ENCODE measurements at regions not wholly inside any gene's neighbourhood (a gene's known extent, or its start where the extent isn't known, plus 50 kb on each side); places are given as distances from the start of the nearest gene placed in this dataset.
"Not testable (repeated sequence)": the region's sequence is repeated elsewhere in the genome, so short reads cannot be mapped to it uniquely, and the experiment has no call there.

GRCh38 chr5:18240971-18241370 lies 606.7 kb downstream of the TAF11L14 start:
- no peak for DNase-seq (ENCODE audit: low spot score)

GRCh38 chr5:18243846-18244245 lies 609.6 kb downstream of the TAF11L14 start:
- no peak for DNase-seq (ENCODE audit: low spot score)

GRCh38 chr5:18244309-18244708 lies 610.0 kb downstream of the TAF11L14 start:
- no peak for DNase-seq (ENCODE audit: low spot score)

GRCh38 chr5:18252559-18252958 lies 618.3 kb downstream of the TAF11L14 start:
- no peak for DNase-seq (ENCODE audit: low spot score)

- DNase-seq (ENCODE audit: low spot score), result no peak
These were observed 630.0 kb downstream of the TAF11L14 start for GRCh38 chr5:18264126-18264882.

- no peak for DNase-seq (ENCODE audit: low spot score)
These were observed 636.5 kb downstream of the TAF11L14 start for GRCh38 chr5:18270635-18271338.

GRCh38 chr5:18276939-18277338 lies 642.7 kb downstream of the TAF11L14 start:
- DNase-seq (ENCODE audit: low spot score), result no peak

- DNase-seq (ENCODE audit: low spot score), result peak; percentile 9
These were observed 647.8 kb downstream of the TAF11L14 start for GRCh38 chr5:18281947-18282581.

GRCh38 chr5:18285257-18285656 lies 651.0 kb downstream of the TAF11L14 start:
- DNase-seq (ENCODE audit: low spot score), result no peak

GRCh38 chr5:18292146-18292545 lies 657.9 kb downstream of the TAF11L14 start:
- no peak for DNase-seq (ENCODE audit: low spot score)

GRCh38 chr5:18295696-18296095 lies 661.4 kb downstream of the TAF11L14 start:
- not testable (repeated sequence) for DNase-seq (ENCODE audit: low spot score)

- DNase-seq (ENCODE audit: low spot score), result no peak
These were observed 664.9 kb downstream of the TAF11L14 start for GRCh38 chr5:18299166-18299565.

- DNase-seq (ENCODE audit: low spot score), result peak; percentile 26
These were observed 671.1 kb downstream of the TAF11L14 start for GRCh38 chr5:18305288-18305924.

GRCh38 chr5:18311266-18311665 lies 677.0 kb downstream of the TAF11L14 start:
- no peak for DNase-seq (ENCODE audit: low spot score)

GRCh38 chr5:18312016-18312415 lies 677.8 kb downstream of the TAF11L14 start:
- no peak for DNase-seq (ENCODE audit: low spot score)

- DNase-seq (ENCODE audit: low spot score), result no peak
These were observed 680.0 kb downstream of the TAF11L14 start for GRCh38 chr5:18314192-18314778.

GRCh38 chr5:18321262-18321942 lies 687.1 kb downstream of the TAF11L14 start:
- DNase-seq (ENCODE audit: low spot score), result no peak

GRCh38 chr5:18323891-18324290 lies 689.6 kb downstream of the TAF11L14 start:
- no peak for DNase-seq (ENCODE audit: low spot score)

GRCh38 chr5:18325431-18325830 lies 691.2 kb downstream of the TAF11L14 start:
- DNase-seq (ENCODE audit: low spot score), result no peak

- DNase-seq (ENCODE audit: low spot score), result no peak
These were observed 695.1 kb downstream of the TAF11L14 start for GRCh38 chr5:18329328-18329727.

GRCh38 chr5:18333841-18334240 lies 699.6 kb downstream of the TAF11L14 start:
- DNase-seq (ENCODE audit: low spot score), result no peak

GRCh38 chr5:18334949-18335348 lies 700.7 kb downstream of the TAF11L14 start:
- DNase-seq (ENCODE audit: low spot score), result no peak

All from HuH-7 (cell line).